H9 (cell line): ENCODE measurements at regions not wholly inside any gene's neighbourhood (a gene's known extent, or its start where the extent isn't known, plus 50 kb on each side); places are given as distances from the start of the nearest gene placed in this dataset.

Source experiments
- DNase-seq: peaks from one replicate; pipeline ENCODE4 v3.0.0-alpha.2; 2017
- H2AFZ ChIP-seq: one replicate; pipeline ENCODE4 v1.6.1; 2013; ENCODE audit warnings: mild to moderate bottlenecking, low read length, control low read depth, moderate library complexity
- H2AK5ac ChIP-seq: 2 replicates; pipeline ENCODE4 v1.6.1; 2013; ENCODE audit warnings: low read length, control low read depth, mixed read lengths; ENCODE audit not compliant: insufficient read length
- H2BK120ac ChIP-seq: one replicate; pipeline ENCODE4 v1.6.1; 2013; ENCODE audit warnings: low read depth, mild to moderate bottlenecking, low read length, control low read depth, inconsistent platforms; ENCODE audit not compliant: poor library complexity, severe bottlenecking
- H2BK12ac ChIP-seq: 2 replicates; pipeline ENCODE4 v1.6.1; 2013; ENCODE audit warnings: low read length, control low read depth, mixed read lengths, low read depth; ENCODE audit not compliant: insufficient read length
- H2BK15ac ChIP-seq: 2 replicates; pipeline ENCODE4 v1.6.1; 2013; ENCODE audit warnings: low read depth, low read length, control low read depth
- H2BK20ac ChIP-seq: one replicate; pipeline ENCODE4 v1.6.1; 2013; ENCODE audit warnings: low read depth, mild to moderate bottlenecking, low read length, control low read depth, inconsistent platforms; ENCODE audit not compliant: poor library complexity, severe bottlenecking
- H2BK5ac ChIP-seq: 2 replicates; pipeline ENCODE4 v1.6.1; 2013; ENCODE audit warnings: low read length, control low read depth, mixed read lengths; ENCODE audit not compliant: insufficient read length
- H3K14ac ChIP-seq: 2 replicates; pipeline ENCODE4 v1.6.1; 2013; ENCODE audit warnings: low read length, control low read depth; ENCODE audit not compliant: insufficient read depth
- H3K18ac ChIP-seq: 2 replicates; pipeline ENCODE4 v1.6.1; 2013; ENCODE audit warnings: low read depth, mild to moderate bottlenecking, mixed read lengths, low read length, control low read depth; ENCODE audit not compliant: insufficient read length
- H3K23ac ChIP-seq: 2 replicates; pipeline ENCODE4 v1.6.1; 2013; ENCODE audit warnings: low read length, control low read depth, mixed read lengths, low read depth; ENCODE audit not compliant: insufficient read length
- H3K23me2 ChIP-seq: 2 replicates; pipeline ENCODE4 v1.6.1; 2013; ENCODE audit warnings: low read depth, mild to moderate bottlenecking, mixed read lengths, low read length, control low read depth; ENCODE audit not compliant: insufficient read length, poor library complexity, severe bottlenecking
- H3K27ac ChIP-seq: 2 replicates; pipeline ENCODE4 v1.5.1; 2013; ENCODE audit warnings: low read length, control low read depth, mixed read lengths, low read depth; ENCODE audit not compliant: insufficient read length
- H3K27me3 ChIP-seq: 2 replicates; pipeline ENCODE4 v1.6.1; 2013; ENCODE audit warnings: low read length, control low read depth, inconsistent platforms; ENCODE audit not compliant: insufficient read depth
- H3K4ac ChIP-seq: 2 replicates; pipeline ENCODE4 v1.6.1; 2013; ENCODE audit warnings: low read depth, mild to moderate bottlenecking, control low read depth, inconsistent platforms, low read length, moderate library complexity
- H3K4me1 ChIP-seq: 2 replicates; pipeline ENCODE4 v1.6.1; 2013; ENCODE audit warnings: low read length, control low read depth, inconsistent platforms; ENCODE audit not compliant: insufficient read depth
- H3K4me2 ChIP-seq: 2 replicates; pipeline ENCODE4 v1.6.1; 2013; ENCODE audit warnings: low read length, control low read depth, mixed read lengths; ENCODE audit not compliant: insufficient read length, insufficient read depth
- H3K56ac ChIP-seq: 2 replicates; pipeline ENCODE4 v1.6.1; 2013; ENCODE audit warnings: low read depth, mild to moderate bottlenecking, mixed read lengths, low read length, control low read depth; ENCODE audit not compliant: insufficient read length
- H3K79me1 ChIP-seq: 2 replicates; pipeline ENCODE4 v1.6.1; 2013; ENCODE audit warnings: low read depth, mild to moderate bottlenecking, moderate library complexity, low read length, control low read depth, inconsistent platforms; ENCODE audit not compliant: insufficient read depth, poor library complexity, severe bottlenecking
- H3K79me2 ChIP-seq: 2 replicates; pipeline ENCODE4 v1.6.1; 2013; ENCODE audit warnings: low read length, control low read depth, inconsistent platforms; ENCODE audit not compliant: insufficient read depth
- H3K9ac ChIP-seq: 2 replicates; pipeline ENCODE4 v1.6.1; 2013; ENCODE audit warnings: low read length, control low read depth, mixed read lengths; ENCODE audit not compliant: insufficient read length; ENCODE audit errors: extremely low read depth
- H3K9me3 ChIP-seq: one replicate; pipeline ENCODE4 v1.6.1; 2013; ENCODE audit warnings: low read depth, low read length, inconsistent platforms; ENCODE audit not compliant: control insufficient read depth
- H3T11ph ChIP-seq: one replicate; pipeline ENCODE4 v1.6.1; 2013; ENCODE audit warnings: mild to moderate bottlenecking, low read length, control low read depth, inconsistent platforms
- H4K20me1 ChIP-seq: one replicate; pipeline ENCODE4 v1.6.1; 2013; ENCODE audit not compliant: control insufficient read depth, insufficient read length, insufficient read depth
- H4K5ac ChIP-seq: 2 replicates; pipeline ENCODE4 v1.6.1; 2013; ENCODE audit warnings: low read depth, mild to moderate bottlenecking, mixed read lengths, low read length, control low read depth; ENCODE audit not compliant: insufficient read length
- H4K8ac ChIP-seq: replicated peaks from 2 replicates; pipeline ENCODE4 v1.6.1; 2013; ENCODE audit warnings: low read length, control low read depth, mixed read lengths, low read depth; ENCODE audit not compliant: insufficient read length
- H4K91ac ChIP-seq: 2 replicates; pipeline ENCODE4 v1.6.1; 2013; ENCODE audit warnings: low read depth, mild to moderate bottlenecking, moderate library complexity, mixed read lengths, low read length, control low read depth; ENCODE audit not compliant: insufficient read length
- H3K27ac Mint-ChIP-seq, 3 experiments: 2 replicates in 2 of 3; 3 replicates in 1 of 3; pipeline ENCODE4 v1.8.0; 2020 to 2021; ENCODE audit warnings: mixed read lengths in 3 of 3, mild to moderate bottlenecking in 1 of 3, moderate library complexity in 1 of 3
- H3K27me3 Mint-ChIP-seq: 2 replicates; pipeline ENCODE4 v1.8.0; 2021; ENCODE audit warnings: low read depth, mild to moderate bottlenecking, moderate library complexity, mixed read lengths
- H3K36me3 Mint-ChIP-seq, 3 experiments: 2 replicates in 2 of 3; 3 replicates in 1 of 3; pipeline ENCODE4 v1.8.0; 2020 to 2021; ENCODE audit warnings: low read depth in 3 of 3, mixed read lengths in 3 of 3; ENCODE audit not compliant: insufficient read depth in 1 of 3
- H3K4me1 Mint-ChIP-seq, 2 experiments: 2 replicates each; pipeline ENCODE4 v1.8.0; 2020; ENCODE audit warnings: mixed read lengths in 2 of 2
- H3K4me3 Mint-ChIP-seq, 2 experiments: 2 replicates in 1 of 2; 3 replicates in 1 of 2; pipeline ENCODE4 v1.8.0; 2020 to 2021; ENCODE audit warnings: mild to moderate bottlenecking in 2 of 2, mixed read lengths in 2 of 2, moderate library complexity in 1 of 2
- H3K9me3 Mint-ChIP-seq, 2 experiments: 2 replicates in 1 of 2; 3 replicates in 1 of 2; pipeline ENCODE4 v1.8.0; 2020; ENCODE audit warnings: mild to moderate bottlenecking in 2 of 2, mixed read lengths in 2 of 2, moderate library complexity in 1 of 2
- WGBS: extraction: QIAGEN DNeasy Blood & Tissue Kit; methylation state at CpG from one replicate; pipeline ENCODE4 v1.1.7; 2013; ENCODE audit warnings: missing lambda C conversion rate, low lambda C conversion rate, mixed read lengths; ENCODE audit not compliant: insufficient read length; ENCODE audit errors: extremely low coverage; 5-methylcytosine and 5-hydroxymethylcytosine counted together
- TF ChIP-seq, protein P1 (sequence below): fragments of 200-600 bp; sonication (generic); conservative IDR thresholded peaks from 3 replicates; pipeline ENCODE4 v1.8.0; 2021; ENCODE audit warnings: antibody characterized with exemption, mild to moderate bottlenecking

DNA sequence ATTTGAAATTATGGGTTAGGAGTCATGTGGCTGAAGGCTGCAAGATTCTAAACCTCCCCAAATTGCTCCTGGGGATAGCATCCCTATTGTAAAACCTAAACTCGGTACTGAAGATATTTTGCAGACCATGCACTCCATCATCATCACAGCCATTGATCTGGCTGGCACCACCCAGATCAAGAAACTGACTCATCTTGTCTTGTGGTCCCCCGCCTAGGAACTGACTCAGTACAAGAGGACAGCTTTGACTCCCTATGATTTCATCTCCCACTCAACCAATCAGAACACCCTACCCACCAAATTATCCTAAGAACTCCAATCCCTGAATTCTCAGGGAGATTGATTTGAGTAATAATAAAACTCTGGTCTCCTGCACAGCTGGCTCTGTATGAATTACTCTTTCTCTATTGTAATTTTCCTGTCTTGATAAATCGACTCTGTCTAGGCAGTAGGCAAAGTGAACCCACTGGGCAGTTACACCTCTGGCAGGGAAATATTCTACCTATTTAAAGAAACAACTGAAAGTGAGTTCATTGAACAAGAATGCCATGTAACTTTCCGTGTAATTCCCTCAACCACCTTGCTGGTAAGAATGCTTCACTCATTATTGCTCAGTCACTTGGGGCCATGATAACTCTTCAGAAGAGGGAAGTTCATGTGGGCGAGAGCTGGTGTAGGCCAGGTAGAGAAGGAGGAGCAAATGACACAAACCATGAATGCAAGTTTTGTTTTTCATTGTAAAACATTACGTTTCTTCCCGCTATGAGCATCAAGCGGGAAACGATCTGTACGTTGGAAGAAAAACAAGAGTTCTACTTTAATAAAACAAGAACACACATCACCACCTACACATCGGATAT is 602.9 kb upstream of the ARID1B start:
- peaks cover 24 to 25% of the 10 kb centered on the region in 2 experiments for H3K4me1 Mint-ChIP-seq
- WGBS, result no CpG with 5 or more reads among the region's 11 CpGs
- H2AK5ac ChIP-seq, result no peak overlapping the region
- H4K20me1 ChIP-seq, result no peaks in the 10 kb centered on the region
- H2BK20ac ChIP-seq, result no peak overlapping the region
- H3K4ac ChIP-seq, result no peak overlapping the region
- H2BK15ac ChIP-seq, result no peak overlapping the region
- peaks cover 3% of the 10 kb centered on the region; the same call in 1 of the 2 replicates for H3K4me1 ChIP-seq
- H3K4me3 Mint-ChIP-seq, result no peak overlapping the region
- no peak for DNase-seq
- no peak overlapping the region for H3T11ph ChIP-seq
- H3K18ac ChIP-seq, result no peak overlapping the region
- peaks cover 3 to 8% (median 7%) of the 10 kb centered on the region in 3 experiments for H3K36me3 Mint-ChIP-seq
- H3K79me1 ChIP-seq, result no peaks in the 10 kb centered on the region
- H3K9ac ChIP-seq, result no peak overlapping the region
- H4K91ac ChIP-seq, result no peak overlapping the region
- H3K27ac ChIP-seq, result no peak overlapping the region
- H3K56ac ChIP-seq, result no peak overlapping the region
- H3K4me2 ChIP-seq, result no peak overlapping the region
- no peak overlapping the region for H2BK12ac ChIP-seq
- peaks cover 0 to 12% of the 10 kb centered on the region in 2 experiments; a peak in 3 of 5 replicates for H3K9me3 Mint-ChIP-seq
- H4K8ac ChIP-seq, result no peak overlapping the region
- no peaks in the 10 kb centered on the region for H3K9me3 ChIP-seq
- H4K5ac ChIP-seq, result no peak overlapping the region
- H2AFZ ChIP-seq, result no peak overlapping the region
- no peaks in the 10 kb centered on the region for H3K79me2 ChIP-seq
- H3K27me3 ChIP-seq, result no peaks in the 10 kb centered on the region
- H3K23ac ChIP-seq, result no peak overlapping the region
- H3K27ac Mint-ChIP-seq, result 0 out of 7 replicates have a peak overlapping the region, but pooled peaks of 1 of the 3 experiments have one; percentile 45
- H3K23me2 ChIP-seq, result no peaks in the 10 kb centered on the region
- H3K27me3 Mint-ChIP-seq, result peaks cover 8% of the 10 kb centered on the region
- H2BK120ac ChIP-seq, result no peak overlapping the region
- TF ChIP-seq, protein P1, sequence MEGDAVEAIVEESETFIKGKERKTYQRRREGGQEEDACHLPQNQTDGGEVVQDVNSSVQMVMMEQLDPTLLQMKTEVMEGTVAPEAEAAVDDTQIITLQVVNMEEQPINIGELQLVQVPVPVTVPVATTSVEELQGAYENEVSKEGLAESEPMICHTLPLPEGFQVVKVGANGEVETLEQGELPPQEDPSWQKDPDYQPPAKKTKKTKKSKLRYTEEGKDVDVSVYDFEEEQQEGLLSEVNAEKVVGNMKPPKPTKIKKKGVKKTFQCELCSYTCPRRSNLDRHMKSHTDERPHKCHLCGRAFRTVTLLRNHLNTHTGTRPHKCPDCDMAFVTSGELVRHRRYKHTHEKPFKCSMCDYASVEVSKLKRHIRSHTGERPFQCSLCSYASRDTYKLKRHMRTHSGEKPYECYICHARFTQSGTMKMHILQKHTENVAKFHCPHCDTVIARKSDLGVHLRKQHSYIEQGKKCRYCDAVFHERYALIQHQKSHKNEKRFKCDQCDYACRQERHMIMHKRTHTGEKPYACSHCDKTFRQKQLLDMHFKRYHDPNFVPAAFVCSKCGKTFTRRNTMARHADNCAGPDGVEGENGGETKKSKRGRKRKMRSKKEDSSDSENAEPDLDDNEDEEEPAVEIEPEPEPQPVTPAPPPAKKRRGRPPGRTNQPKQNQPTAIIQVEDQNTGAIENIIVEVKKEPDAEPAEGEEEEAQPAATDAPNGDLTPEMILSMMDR, result no peak
- no peak overlapping the region for H2BK5ac ChIP-seq
- no peak overlapping the region for H3K14ac ChIP-seq
